ENCODE measurements at regions not wholly inside any gene's neighbourhood (a gene's known extent, or its start where the extent isn't known, plus 50 kb on each side); places are given as distances from the start of the nearest gene placed in this dataset.

DNA sequence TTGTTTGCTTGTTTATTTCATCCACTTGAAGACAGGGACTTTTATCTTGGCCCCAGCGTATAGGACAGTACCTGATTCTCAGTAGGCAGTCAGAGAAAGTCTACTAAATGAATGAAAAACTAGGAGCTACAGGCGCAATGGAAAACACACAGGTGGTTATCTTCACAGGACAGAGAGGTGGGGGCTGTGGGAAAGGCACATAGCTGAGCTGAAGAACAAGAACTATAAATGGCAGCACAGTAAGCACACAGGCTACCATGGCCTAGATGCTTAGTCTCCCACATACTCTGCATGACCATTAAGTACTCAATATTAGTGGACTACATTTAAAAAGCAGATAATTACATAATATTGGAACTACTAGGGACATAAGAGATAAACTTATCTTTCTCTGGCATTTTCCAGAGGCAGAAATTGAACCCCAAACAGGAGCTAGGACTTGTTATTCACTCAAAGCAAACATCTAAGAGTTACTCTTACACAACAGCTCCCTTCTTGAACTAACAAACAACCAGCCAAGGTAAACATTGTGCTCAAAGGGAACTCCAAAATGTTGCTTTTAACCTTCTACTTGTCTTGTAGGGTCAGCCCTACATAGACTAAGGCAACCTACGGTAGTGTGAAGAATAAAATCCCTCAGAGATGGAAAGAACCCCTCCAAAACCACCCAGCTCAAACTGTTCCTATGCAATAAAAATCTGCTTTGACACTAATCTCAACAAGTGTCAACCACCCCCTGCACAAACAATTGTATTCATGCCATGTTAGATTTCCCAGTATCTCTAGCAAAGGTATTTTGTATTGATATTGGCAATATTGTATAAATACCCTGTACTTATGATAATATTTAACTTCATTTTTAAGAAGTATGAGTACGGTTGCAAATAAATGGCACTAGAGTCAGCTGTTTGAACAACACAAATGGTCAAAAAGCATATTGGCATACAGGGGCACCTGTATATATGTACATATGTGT lies 593.6 kb downstream of the KLHL13 start:
- Histone ChIP-seq H3K9me3 (no peaks in the 10 kb centered on the region), H3K36me3 (no peaks in the 10 kb centered on the region), H3K27me3 (no peaks in the 10 kb centered on the region), H3K4me1 (no peaks in the 10 kb centered on the region), H3K4me3 (no peak overlapping the region), H4K20me1 (no peaks in the 10 kb centered on the region), H3K27ac (no peak overlapping the region), H3K9ac (no peak overlapping the region), H3K4me2 (no peak overlapping the region)
- no peak for TF ChIP-seq Cebpa-rat (IDR thresholded peaks at IDR 0.05)

DNA sequence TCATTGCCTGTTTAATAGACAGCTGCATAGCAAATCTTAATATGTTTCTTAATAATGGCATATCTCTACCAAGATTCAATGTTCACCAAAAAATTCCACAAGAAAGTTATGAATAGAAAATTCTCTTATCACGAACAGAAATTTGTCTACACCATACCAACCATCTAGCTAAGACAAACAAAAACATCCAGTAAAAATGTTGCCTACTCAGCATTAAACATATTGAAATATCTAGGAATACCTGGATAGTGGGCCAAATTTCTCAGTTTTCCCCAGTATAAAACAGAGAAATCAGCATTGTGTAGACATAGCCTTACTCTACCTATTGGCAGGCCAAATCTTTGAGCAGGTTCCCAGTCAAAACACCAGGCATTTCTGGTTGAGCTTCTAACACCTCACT lies 598.6 kb downstream of the KLHL13 start:
- no peaks in the 10 kb centered on the region for H3K36me3 ChIP-seq

DNA sequence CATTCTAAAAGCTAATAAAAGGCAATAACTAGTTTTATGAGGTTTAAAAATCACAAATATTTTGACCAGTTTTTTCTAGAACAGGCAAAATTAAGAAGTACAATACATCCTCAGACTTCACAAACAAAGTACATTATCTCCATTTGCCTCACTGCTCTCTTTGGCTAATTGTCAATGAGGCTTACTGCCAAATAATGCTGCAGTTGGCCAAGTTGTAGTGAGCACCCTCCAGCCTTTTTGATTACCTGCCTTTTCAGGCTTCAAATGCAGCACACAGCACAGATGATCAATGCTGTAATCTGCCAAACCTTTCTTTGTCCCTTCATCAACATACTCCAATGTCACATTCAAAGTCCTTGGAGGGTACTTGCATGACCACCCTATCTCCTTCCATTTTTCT lies 605.2 kb downstream of the KLHL13 start:
- Histone ChIP-seq H3K4me3 (no peak overlapping the region), H4K20me1 (no peaks in the 10 kb centered on the region), H3K4me2 (no peak overlapping the region), H3K9ac (no peak overlapping the region), H3K36me3 (no peaks in the 10 kb centered on the region), H3K4me1 (peaks cover 8% of the 10 kb centered on the region), H3K9me3 (no peaks in the 10 kb centered on the region), H3K27me3 (no peaks in the 10 kb centered on the region), H3K27ac (no peak overlapping the region)
- TF ChIP-seq Cebpa-rat (IDR thresholded peaks at IDR 0.05): no peak

More for the DNA sequence above, 598.6 kb downstream of the KLHL13 start:
- no peak for TF ChIP-seq Cebpa-rat (IDR thresholded peaks at IDR 0.05)
- H3K4me2 ChIP-seq: no peak overlapping the region
- H3K9ac ChIP-seq: no peak overlapping the region
- no peak overlapping the region for H3K4me3 ChIP-seq
- no peaks in the 10 kb centered on the region for H3K9me3 ChIP-seq
- H4K20me1 ChIP-seq: no peaks in the 10 kb centered on the region
- H3K27ac ChIP-seq: no peak overlapping the region
- no peaks in the 10 kb centered on the region for H3K27me3 ChIP-seq
- peaks cover 20% of the 10 kb centered on the region for H3K4me1 ChIP-seq

DNA sequence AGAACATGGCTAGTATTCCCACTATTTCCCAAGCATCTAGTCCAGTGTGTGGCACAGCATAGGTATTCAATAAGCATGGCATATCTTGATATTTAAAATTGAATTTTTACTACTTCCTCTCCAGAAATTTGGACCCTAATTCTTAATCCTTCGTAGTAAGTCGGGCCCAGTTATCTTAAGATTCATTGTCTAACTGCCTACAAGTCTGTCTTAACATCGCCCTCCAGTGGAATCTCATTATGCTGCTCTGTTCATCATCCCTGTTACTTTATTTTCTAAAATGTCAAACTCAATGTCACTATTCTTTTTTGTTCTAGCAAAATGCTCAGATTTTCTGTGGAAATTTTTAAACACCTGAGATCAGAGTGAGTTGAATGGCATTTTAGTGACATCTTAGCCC lies 606.2 kb downstream of the KLHL13 start:
- H3K4me3 ChIP-seq: no peak overlapping the region
- no peaks in the 10 kb centered on the region for H3K36me3 ChIP-seq
- H3K4me2 ChIP-seq: no peak overlapping the region
- H3K9me3 ChIP-seq: no peaks in the 10 kb centered on the region
- no peak overlapping the region for H3K27ac ChIP-seq
- H4K20me1 ChIP-seq: no peaks in the 10 kb centered on the region
- no peak overlapping the region for H3K9ac ChIP-seq
- no peaks in the 10 kb centered on the region for H3K27me3 ChIP-seq
- TF ChIP-seq Cebpa-rat (IDR thresholded peaks at IDR 0.05): no peak
- no peaks in the 10 kb centered on the region for H3K4me1 ChIP-seq

DNA sequence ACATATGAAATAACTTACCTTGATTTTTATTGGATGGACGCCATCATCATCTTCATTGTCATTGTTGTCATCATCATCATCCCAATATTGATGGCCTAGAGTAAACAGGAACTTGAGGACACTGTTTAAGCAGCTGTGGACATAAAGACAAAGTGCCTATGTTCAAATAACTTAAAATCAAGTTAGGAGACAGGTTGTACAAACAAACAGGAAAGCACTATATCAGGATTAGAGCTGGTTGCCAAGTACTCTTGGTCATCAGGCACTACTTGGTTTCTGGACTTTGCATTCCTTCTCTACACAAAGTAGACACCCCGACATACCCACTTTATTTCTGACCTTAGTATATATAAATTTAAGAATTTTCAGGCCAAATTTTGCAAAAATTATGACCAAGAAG lies 608.6 kb downstream of the KLHL13 start:
- TF ChIP-seq Cebpa-rat (IDR thresholded peaks at IDR 0.05): no peak
- H3K4me2 ChIP-seq: no peak overlapping the region
- H3K4me1 ChIP-seq: no peaks in the 10 kb centered on the region
- H3K9ac ChIP-seq: no peak overlapping the region
- H3K27me3 ChIP-seq: no peaks in the 10 kb centered on the region
- no peaks in the 10 kb centered on the region for H3K36me3 ChIP-seq
- no peaks in the 10 kb centered on the region for H4K20me1 ChIP-seq
- no peak overlapping the region for H3K27ac ChIP-seq
- H3K4me3 ChIP-seq: no peak overlapping the region
- no peaks in the 10 kb centered on the region for H3K9me3 ChIP-seq

DNA sequence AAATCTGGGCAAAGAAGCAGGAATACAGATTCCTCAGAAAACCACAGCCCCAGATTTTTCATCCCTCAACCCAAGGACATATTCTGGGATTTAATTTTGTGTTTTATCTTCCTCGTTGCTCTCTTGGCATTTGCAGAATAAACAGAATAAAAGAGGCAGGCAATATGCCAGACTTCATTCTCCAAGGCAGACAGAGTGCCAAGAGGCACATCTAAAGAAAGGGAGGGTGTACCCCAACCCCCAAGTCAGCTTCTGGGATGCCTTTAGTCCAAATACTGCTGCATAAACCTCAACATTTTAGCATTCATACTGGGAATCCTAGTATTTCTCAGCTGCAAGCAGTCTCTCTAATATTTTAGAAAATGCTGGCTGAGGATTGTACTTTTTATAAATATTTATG lies 629.2 kb downstream of the KLHL13 start:
- no peak overlapping the region for H3K4me3 ChIP-seq
- no peak overlapping the region for H3K4me2 ChIP-seq
- H3K4me1 ChIP-seq: no peaks in the 10 kb centered on the region
- H4K20me1 ChIP-seq: no peaks in the 10 kb centered on the region
- no peak for TF ChIP-seq Cebpa-rat (IDR thresholded peaks at IDR 0.05)
- no peak overlapping the region for H3K9ac ChIP-seq
- no peaks in the 10 kb centered on the region for H3K9me3 ChIP-seq
- H3K27me3 ChIP-seq: no peaks in the 10 kb centered on the region
- H3K27ac ChIP-seq: no peak overlapping the region
- H3K36me3 ChIP-seq: no peaks in the 10 kb centered on the region

DNA sequence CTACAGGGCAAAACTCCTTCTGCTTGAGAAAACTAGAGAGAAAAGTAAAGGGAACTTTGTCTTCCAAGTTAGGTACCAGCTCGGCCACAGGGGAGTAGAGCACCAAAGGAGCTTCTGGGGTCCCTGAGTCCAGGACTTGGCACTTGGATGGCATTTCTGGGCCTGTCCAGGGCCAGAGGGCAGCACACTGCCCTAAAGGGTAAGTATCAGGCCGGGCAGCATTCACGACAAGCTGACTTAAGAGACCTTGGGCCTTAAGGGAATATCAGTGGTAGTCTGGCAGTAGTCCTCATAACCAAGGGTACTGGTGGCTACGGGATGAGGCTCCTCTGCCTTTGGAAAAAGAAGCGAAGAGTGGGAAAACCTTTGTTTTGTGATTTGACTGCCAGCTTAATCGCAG lies 632.7 kb downstream of the KLHL13 start:
- Histone ChIP-seq H3K4me1 (no peaks in the 10 kb centered on the region), H3K36me3 (no peaks in the 10 kb centered on the region), H4K20me1 (no peaks in the 10 kb centered on the region), H3K27ac (no peak overlapping the region), H3K9me3 (no peaks in the 10 kb centered on the region), H3K4me3 (no peak overlapping the region), H3K9ac (no peak overlapping the region), H3K27me3 (no peaks in the 10 kb centered on the region), H3K4me2 (no peak overlapping the region)
- TF ChIP-seq Cebpa-rat (IDR thresholded peaks at IDR 0.05): no peak

DNA sequence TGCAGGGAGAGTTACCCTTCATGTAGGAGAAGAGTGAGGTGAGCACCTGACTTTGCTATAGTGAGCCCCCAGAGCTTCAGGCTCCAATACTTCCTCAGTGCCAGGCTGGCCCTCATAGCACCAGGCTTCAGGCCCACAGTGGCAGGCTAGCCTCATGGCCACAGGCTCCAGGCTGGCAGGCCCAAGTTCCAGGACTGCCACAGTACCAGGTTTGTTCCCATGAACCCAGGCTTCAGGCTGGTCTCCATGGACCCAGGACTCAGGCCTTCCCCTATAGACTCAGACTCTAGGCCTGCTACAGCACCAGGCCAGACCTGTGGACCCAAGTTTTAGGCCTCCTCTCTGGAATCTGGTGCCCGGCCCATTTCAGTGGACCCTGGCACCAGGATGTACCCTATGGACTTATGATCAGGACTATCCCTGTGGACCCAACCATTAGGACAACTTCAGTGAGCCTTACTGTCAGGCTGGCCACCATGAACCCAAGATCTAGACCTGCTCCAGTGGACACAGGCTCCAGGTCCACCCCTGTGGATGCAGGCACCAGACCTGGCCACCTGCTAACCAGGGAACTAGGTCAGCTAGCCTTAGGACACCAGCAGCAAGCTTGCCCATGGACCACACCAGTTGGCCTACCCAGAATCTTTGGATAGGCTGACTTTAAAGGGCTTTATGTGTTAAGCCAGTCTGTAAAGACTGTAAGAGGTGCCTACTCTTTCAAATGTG lies 658.2 kb downstream of the KLHL13 start:
- TF ChIP-seq Cebpa-rat (IDR thresholded peaks at IDR 0.05): no peak
- Histone ChIP-seq H4K20me1 (no peaks in the 10 kb centered on the region), H3K4me3 (no peak overlapping the region), H3K9ac (no peak overlapping the region), H3K36me3 (no peaks in the 10 kb centered on the region), H3K4me2 (no peak overlapping the region), H3K4me1 (no peaks in the 10 kb centered on the region), H3K9me3 (peaks cover 12% of the 10 kb centered on the region; the same call in 1 of the 2 replicates), H3K27me3 (no peaks in the 10 kb centered on the region), H3K27ac (no peak overlapping the region)

DNA sequence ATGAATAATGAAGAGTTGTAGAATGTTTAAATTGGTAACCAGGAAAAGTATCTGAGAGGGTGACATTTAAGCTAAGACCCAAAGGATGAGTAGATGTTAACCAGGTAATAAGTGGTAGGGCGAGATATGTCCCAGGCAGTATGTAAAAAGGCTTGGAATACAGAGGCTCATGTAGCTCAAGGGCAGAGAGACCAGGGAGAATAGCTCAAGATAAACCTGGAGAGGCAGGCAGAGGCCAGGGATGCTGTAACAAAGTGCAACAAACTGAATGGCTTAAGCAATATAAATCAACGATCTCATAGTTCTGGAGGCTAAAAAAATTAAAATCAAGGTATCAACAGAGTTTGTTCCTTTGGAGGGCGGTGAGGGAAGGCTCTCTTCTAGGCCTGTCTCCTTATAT lies 660.8 kb downstream of the KLHL13 start:
- Histone ChIP-seq H3K4me2 (no peak overlapping the region), H3K4me1 (no peaks in the 10 kb centered on the region), H3K36me3 (no peaks in the 10 kb centered on the region), H4K20me1 (no peaks in the 10 kb centered on the region), H3K4me3 (no peak overlapping the region), H3K9me3 (no peaks in the 10 kb centered on the region), H3K27ac (no peak overlapping the region), H3K9ac (no peak overlapping the region), H3K27me3 (no peaks in the 10 kb centered on the region)
- no peak for TF ChIP-seq Cebpa-rat (IDR thresholded peaks at IDR 0.05)

DNA sequence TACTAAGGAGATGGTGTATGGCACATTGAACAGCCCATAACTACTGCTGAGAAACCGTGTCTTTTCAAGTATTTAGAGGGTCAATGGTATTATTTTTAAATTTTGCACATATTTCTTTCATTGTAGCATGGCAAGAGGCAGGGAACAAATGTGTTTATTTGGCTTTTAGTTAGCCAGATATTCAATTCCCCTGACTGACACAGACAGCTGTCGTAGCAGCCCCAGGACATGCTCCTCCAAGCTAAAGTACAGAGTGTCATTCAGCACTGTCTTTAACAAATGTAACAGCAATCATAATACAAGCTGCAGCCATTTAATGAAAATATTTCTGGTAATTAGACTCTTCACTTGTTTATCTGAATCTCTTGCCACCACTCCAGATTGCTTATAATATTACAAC lies 687.1 kb downstream of the KLHL13 start:
- no peak for TF ChIP-seq Cebpa-rat (IDR thresholded peaks at IDR 0.05)
- Histone ChIP-seq H3K9me3 (no peaks in the 10 kb centered on the region), H3K27me3 (no peaks in the 10 kb centered on the region), H3K4me3 (no peak overlapping the region), H4K20me1 (no peaks in the 10 kb centered on the region), H3K9ac (no peak overlapping the region), H3K27ac (no peak overlapping the region), H3K4me1 (no peaks in the 10 kb centered on the region), H3K36me3 (no peaks in the 10 kb centered on the region), H3K4me2 (no peak overlapping the region)
